Fibroblast of the aortic adventitia (primary cell): ENCODE measurements at regions not wholly inside any gene's neighbourhood (a gene's known extent, or its start where the extent isn't known, plus 50 kb on each side); places are given as distances from the start of the nearest gene placed in this dataset.
A peak's percentile ranks its signal among the peaks of the same experiment; 100 is the strongest.

ENCODE experiments used
- DNase-seq: peaks from one replicate; pipeline ENCODE4 v3.0.0-alpha.2; 2010; ENCODE audit warnings: low read depth
- H3K4me3 ChIP-seq: 2 replicates; pipeline ENCODE4 v1.5.1; 2011; ENCODE audit warnings: low read depth, mild to moderate bottlenecking, control low read depth, low read length, moderate library complexity
- TF ChIP-seq, protein P1 (sequence below): IDR thresholded peaks from 2 replicates; pipeline ENCODE4 v1.5.1; 2011; ENCODE audit warnings: mild to moderate bottlenecking, low read length, control low read depth, inconsistent platforms; ENCODE audit not compliant: insufficient read depth

DNA sequence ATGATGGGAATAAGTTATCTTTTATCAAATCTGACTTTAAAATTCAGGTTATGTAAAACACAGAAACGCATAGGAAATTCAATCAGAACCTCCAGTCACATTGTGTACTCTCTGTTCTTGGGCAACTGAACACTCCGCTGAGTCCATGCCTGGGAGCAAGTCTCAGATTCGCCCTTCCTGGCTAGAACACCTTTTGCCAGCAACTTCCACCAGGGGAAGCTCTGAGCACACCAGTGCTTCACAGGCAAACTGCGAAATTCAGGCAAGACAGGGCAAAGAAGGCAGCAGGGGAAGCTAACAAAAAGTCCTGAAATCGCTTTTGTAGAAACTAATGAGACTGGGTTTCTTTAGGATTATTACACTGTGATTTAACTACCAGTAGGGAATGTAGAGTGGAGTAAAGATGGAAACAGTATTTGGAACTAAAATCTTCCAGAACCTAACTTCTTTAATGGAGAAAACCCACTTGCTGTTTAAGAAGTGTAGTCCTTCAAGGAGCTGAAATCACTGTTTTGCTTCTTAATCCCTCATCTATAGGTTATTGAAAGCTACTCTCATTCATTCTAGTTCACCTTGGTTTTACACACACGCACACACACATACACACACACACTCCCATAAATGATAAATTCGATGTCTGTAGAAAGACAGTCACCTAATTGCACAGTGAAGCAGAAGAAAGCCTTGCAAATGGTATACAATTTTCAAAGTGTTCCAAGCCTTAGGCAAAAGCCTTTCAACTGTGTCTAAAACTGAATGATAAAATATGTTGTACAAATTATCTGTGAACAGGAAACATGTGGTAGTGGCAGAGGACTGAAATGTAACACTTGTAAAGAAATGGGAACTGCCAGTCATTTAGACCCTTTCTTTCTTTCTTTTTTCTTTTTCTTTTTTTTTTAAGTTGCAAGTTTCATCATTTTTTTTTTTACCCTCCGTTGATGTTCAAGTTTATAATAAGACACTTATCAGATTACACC, 214.5 kb downstream of the TMEM182 start:
- no peak overlapping the region for H3K4me3 ChIP-seq
- DNase-seq: peak; percentile 1
- TF ChIP-seq, protein P1, sequence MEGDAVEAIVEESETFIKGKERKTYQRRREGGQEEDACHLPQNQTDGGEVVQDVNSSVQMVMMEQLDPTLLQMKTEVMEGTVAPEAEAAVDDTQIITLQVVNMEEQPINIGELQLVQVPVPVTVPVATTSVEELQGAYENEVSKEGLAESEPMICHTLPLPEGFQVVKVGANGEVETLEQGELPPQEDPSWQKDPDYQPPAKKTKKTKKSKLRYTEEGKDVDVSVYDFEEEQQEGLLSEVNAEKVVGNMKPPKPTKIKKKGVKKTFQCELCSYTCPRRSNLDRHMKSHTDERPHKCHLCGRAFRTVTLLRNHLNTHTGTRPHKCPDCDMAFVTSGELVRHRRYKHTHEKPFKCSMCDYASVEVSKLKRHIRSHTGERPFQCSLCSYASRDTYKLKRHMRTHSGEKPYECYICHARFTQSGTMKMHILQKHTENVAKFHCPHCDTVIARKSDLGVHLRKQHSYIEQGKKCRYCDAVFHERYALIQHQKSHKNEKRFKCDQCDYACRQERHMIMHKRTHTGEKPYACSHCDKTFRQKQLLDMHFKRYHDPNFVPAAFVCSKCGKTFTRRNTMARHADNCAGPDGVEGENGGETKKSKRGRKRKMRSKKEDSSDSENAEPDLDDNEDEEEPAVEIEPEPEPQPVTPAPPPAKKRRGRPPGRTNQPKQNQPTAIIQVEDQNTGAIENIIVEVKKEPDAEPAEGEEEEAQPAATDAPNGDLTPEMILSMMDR: peak; percentile 26

GRCh38 chr2:102977426-102978090, 215.7 kb downstream of the TMEM182 start:
- H3K4me3 ChIP-seq: no peak overlapping the region
- TF ChIP-seq, protein P1: no peak
- DNase-seq: no peak

DNA sequence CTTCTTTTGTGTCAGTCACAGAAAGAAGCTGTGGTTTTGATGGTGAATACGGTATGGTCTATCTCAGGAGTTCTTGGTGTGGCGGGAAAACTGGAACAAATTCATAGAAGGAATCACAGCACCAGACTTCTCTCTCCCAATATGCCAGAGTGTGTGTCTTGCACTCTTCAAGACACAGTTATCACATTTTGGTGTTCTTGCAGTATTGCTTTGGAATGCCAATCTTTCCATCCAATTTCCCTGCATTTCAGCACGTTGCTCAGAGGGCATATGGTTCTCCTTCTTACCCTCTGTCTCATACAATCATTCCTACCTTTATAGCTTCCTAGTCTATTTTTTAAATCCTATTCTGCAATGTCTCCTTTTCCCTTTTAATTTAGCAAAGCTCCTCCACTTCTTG, 216.3 kb downstream of the TMEM182 start:
- TF ChIP-seq, protein P1: no peak
- H3K4me3 ChIP-seq: no peak overlapping the region
- DNase-seq: no peak

DNA sequence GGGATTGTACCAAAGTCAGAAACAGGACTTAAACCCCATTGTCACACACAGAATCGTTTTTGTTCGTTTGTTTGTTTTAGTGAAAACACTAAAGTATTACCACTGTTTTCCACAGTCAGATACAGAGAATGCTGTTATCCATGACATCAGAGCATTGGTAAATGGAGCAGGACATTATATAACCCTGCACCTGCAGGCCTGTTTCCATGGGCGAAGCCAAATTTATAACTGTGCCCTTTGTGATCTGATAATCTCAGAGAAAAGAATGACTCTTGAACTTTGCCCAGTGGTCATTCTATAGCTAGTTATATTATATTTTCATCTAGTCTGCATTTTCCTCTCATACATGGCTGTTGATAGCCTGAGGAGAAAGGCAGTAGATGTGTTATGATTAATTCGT, 217.6 kb downstream of the TMEM182 start:
- DNase-seq: no peak
- H3K4me3 ChIP-seq: no peak overlapping the region
- TF ChIP-seq, protein P1: no peak

GRCh38 chr2:102983786-102984185, 222.0 kb downstream of the TMEM182 start:
- no peak for DNase-seq
- H3K4me3 ChIP-seq: no peak overlapping the region
- TF ChIP-seq, protein P1: no peak

DNA sequence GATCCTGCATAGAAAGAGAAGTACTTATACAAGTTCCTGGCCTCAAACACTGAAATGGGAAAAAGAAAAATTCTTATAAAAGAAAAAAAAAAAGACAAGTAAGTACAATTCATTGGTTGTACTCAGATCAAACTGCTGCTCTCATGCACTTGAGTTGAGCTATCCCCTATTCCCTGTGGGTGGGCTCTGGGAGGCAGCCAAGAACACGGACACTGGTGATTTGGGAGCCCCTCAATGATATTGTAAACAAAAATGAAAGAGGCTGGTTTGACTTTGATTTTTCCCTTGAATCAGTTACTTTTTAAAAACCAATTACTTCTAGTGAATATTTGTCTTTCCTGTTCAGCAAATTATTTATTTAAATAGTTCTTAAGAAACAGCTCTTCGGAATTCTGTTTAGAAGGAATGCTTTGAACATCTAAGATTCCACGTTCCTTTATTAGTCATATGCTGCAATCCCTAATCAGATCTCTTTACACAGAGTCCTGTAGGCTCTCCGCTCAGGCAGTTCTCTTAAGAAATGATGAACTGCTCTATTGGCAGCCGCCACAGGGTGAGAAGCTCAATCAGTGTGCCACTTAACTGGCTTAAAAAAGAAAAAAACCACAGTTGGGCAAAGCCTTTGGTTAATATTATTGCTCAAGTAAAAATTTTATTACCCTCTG, 225.1 kb downstream of the TMEM182 start:
- TF ChIP-seq, protein P1: no peak
- no peak overlapping the region for H3K4me3 ChIP-seq
- no peak for DNase-seq
